GF-D8 (cell line): ENCODE measurements at regions not wholly inside any gene's neighbourhood (a gene's known extent, or its start where the extent isn't known, plus 50 kb on each side); places are given as distances from the start of the nearest gene placed in this dataset.
"Not testable (repeated sequence)": the region's sequence is repeated elsewhere in the genome, so short reads cannot be mapped to it uniquely, and the experiment has no call there.

ENCODE experiments used
- DNase-seq: peaks from one replicate; lab custom pipeline; 2025; lab: John Stamatoyannopoulos, UW

GRCh38 chr10:31686599-31686998 is 242.0 kb downstream of the ARHGAP12 start:
- DNase-seq, result no peak

- no peak for DNase-seq
Measured at GRCh38 chr10:31683682-31684081, 244.9 kb downstream of the ARHGAP12 start.

- DNase-seq, result no peak
Measured at GRCh38 chr10:31679936-31680335, 248.7 kb downstream of the ARHGAP12 start.

GRCh38 chr10:31678575-31679516 is 249.8 kb downstream of the ARHGAP12 start:
- DNase-seq, result no peak

GRCh38 chr10:31678139-31678536 is 250.5 kb downstream of the ARHGAP12 start:
- DNase-seq, result no peak

- DNase-seq, result no peak
Measured at GRCh38 chr10:31677195-31678138, 251.2 kb downstream of the ARHGAP12 start.

GRCh38 chr10:31675726-31676125 is 252.9 kb downstream of the ARHGAP12 start:
- DNase-seq, result no peak

- DNase-seq, result no peak
Measured at GRCh38 chr10:31669357-31669756, 259.3 kb downstream of the ARHGAP12 start.

GRCh38 chr10:31668326-31668725 is 260.3 kb downstream of the ARHGAP12 start:
- DNase-seq, result no peak

- DNase-seq, result not testable (repeated sequence)
Measured at GRCh38 chr10:31665764-31666279, 262.8 kb downstream of the ARHGAP12 start.

GRCh38 chr10:31664803-31665202 is 263.8 kb downstream of the ARHGAP12 start:
- no peak for DNase-seq

- not testable (repeated sequence) for DNase-seq
Measured at GRCh38 chr10:31664071-31664470, 264.6 kb downstream of the ARHGAP12 start.

GRCh38 chr10:31660300-31660699 is 268.3 kb downstream of the ARHGAP12 start:
- DNase-seq, result no peak

GRCh38 chr10:31659665-31660064 is 269.0 kb downstream of the ARHGAP12 start:
- DNase-seq, result no peak

GRCh38 chr10:31657434-31657872 is 271.2 kb downstream of the ARHGAP12 start:
- no peak for DNase-seq

GRCh38 chr10:31656851-31657433 is 271.7 kb downstream of the ARHGAP12 start:
- no peak for DNase-seq

- DNase-seq, result no peak
Measured at GRCh38 chr10:31652038-31652437, 276.6 kb downstream of the ARHGAP12 start.

- DNase-seq, result no peak
Measured at GRCh38 chr10:31650010-31650409, 278.6 kb downstream of the ARHGAP12 start.

- no peak for DNase-seq
Measured at GRCh38 chr10:31648966-31649365, 279.7 kb downstream of the ARHGAP12 start.

- no peak for DNase-seq
Measured at GRCh38 chr10:31647861-31648260, 280.8 kb downstream of the ARHGAP12 start.

GRCh38 chr10:31646519-31646918 is 282.1 kb downstream of the ARHGAP12 start:
- DNase-seq, result no peak

GRCh38 chr10:31645786-31646185 is 282.8 kb downstream of the ARHGAP12 start:
- no peak for DNase-seq
